H1 (cell line): ENCODE measurements at regions not wholly inside any gene's neighbourhood (a gene's known extent, or its start where the extent isn't known, plus 50 kb on each side); places are given as distances from the start of the nearest gene placed in this dataset.

Experiments used
- CTCF ChIA-PET: fragments of 300-600 bp; sonication (Branson Sonifier 250); formaldehyde crosslinking; loops from one replicate; lab custom pipeline; 2021; ENCODE audit not compliant: partially characterized antibody; lab: Charles Lee
- POLR2A ChIA-PET: fragments of 300-600 bp; sonication (Branson Sonifier 250); formaldehyde crosslinking; loops from one replicate; lab custom pipeline; 2021; ENCODE audit warnings: inconsistent platforms; ENCODE audit not compliant: partially characterized antibody; lab: Charles Lee
- DNase-seq, 2 experiments: peaks; one replicate each; pipeline versions ENCODE4 v3.0.0 to v3.0.0-alpha.2; 2010 to 2022; ENCODE audit warnings: low spot score in 2 of 2, low read depth in 1 of 2, mixed read lengths in 1 of 2
- FAIRE-seq: peaks from 2 replicates; lab custom pipeline; 2011; peaks lifted over from hg19 to GRCh38; lab: Jason Lieb, UNC
- H2AFZ ChIP-seq: 2 replicates; pipeline ENCODE4 v1.8.1; 2012; ENCODE audit warnings: low read length, inconsistent platforms
- H2AK5ac ChIP-seq: 2 replicates; pipeline ENCODE4 v1.6.1; 2013; ENCODE audit warnings: low read depth, low read length
- H2BK120ac ChIP-seq: replicated peaks from 2 replicates; pipeline ENCODE3; 2013; ENCODE audit warnings: low read depth, low read length, inconsistent platforms
- H2BK12ac ChIP-seq: 2 replicates; pipeline ENCODE4 v1.6.1; 2013; ENCODE audit warnings: low read depth, low read length
- H2BK15ac ChIP-seq: 2 replicates; pipeline ENCODE4 v1.6.1; 2013; ENCODE audit warnings: low read length
- H2BK20ac ChIP-seq: 2 replicates; pipeline ENCODE4 v1.6.1; 2013; ENCODE audit warnings: low read length
- H2BK5ac ChIP-seq: 2 replicates; pipeline ENCODE4 v1.6.1; 2013; ENCODE audit warnings: low read depth, low read length
- H3K14ac ChIP-seq: 2 replicates; pipeline ENCODE4 v1.6.1; 2013; ENCODE audit warnings: inconsistent platforms; ENCODE audit not compliant: insufficient read length
- H3K18ac ChIP-seq: 2 replicates; pipeline ENCODE4 v1.6.1; 2013; ENCODE audit warnings: low read length; ENCODE audit errors: extremely low read depth
- H3K23ac ChIP-seq: 2 replicates; pipeline ENCODE4 v1.6.1; 2013; ENCODE audit warnings: inconsistent platforms; ENCODE audit not compliant: insufficient read length
- H3K23me2 ChIP-seq: 2 replicates; pipeline ENCODE4 v1.6.1; 2013; ENCODE audit warnings: low read depth, low read length
- H3K27ac ChIP-seq: 2 replicates; pipeline ENCODE4 v1.6.1; 2011; ENCODE audit warnings: low read depth, low read length, inconsistent platforms
- H3K27me3 ChIP-seq, 4 experiments: replicated peaks in 1 of 4; 1 replicate in 1 of 4; 2 replicates in 3 of 4; pipeline versions ENCODE4 v1.6.1 to v1.8.1; 2011 to 2013; ENCODE audit warnings: low read length in 3 of 4, mild to moderate bottlenecking in 3 of 4, inconsistent platforms in 2 of 4, mixed read lengths in 2 of 4, moderate library complexity in 1 of 4; ENCODE audit not compliant: control insufficient read depth in 3 of 4, insufficient read depth in 3 of 4; ENCODE audit errors: extremely low read depth in 1 of 4
- H3K36me3 ChIP-seq, 4 experiments: 2 replicates each; pipeline versions ENCODE4 v1.6.1 to v1.8.1; 2011 to 2013; ENCODE audit warnings: mild to moderate bottlenecking in 4 of 4, low read length in 3 of 4, moderate library complexity in 2 of 4, control low read depth in 1 of 4, inconsistent platforms in 1 of 4; ENCODE audit not compliant: insufficient read depth in 4 of 4, control insufficient read depth in 2 of 4
- H3K4ac ChIP-seq: replicated peaks from 2 replicates; pipeline ENCODE3; 2013; ENCODE audit warnings: low read length, low read depth, mixed read lengths, inconsistent platforms; ENCODE audit not compliant: insufficient read length
- H3K4me1 ChIP-seq, 4 experiments: replicated peaks in 1 of 4; 1 replicate in 1 of 4; 2 replicates in 3 of 4; pipeline versions ENCODE4 v1.6.1 to v1.8.1; 2011 to 2013; ENCODE audit warnings: low read length in 3 of 4, inconsistent platforms in 2 of 4, mixed read lengths in 1 of 4; ENCODE audit not compliant: insufficient read depth in 4 of 4, control insufficient read depth in 3 of 4
- H3K4me2 ChIP-seq, 2 experiments: 2 replicates each; pipeline versions ENCODE4 v1.6.1 to v1.8.1; 2011 to 2013; ENCODE audit warnings: low read depth in 2 of 2, low read length in 2 of 2, control low read depth in 1 of 2, inconsistent platforms in 1 of 2, mild to moderate bottlenecking in 1 of 2; ENCODE audit not compliant: insufficient read depth in 1 of 2
- H3K4me3 ChIP-seq, 4 experiments: fragments of 200-600, 300-600 bp in 1 of 4; sonication (generic), shearing (Covaris generic), sonication (Bioruptor Twin) in 1 of 4; 2 replicates each; pipeline versions ENCODE4 v1.5.1 to v1.8.1; 2011 to 2016; ENCODE audit warnings: low read length in 4 of 4, low read depth in 3 of 4, control low read depth in 2 of 4, inconsistent platforms in 2 of 4, mild to moderate bottlenecking in 2 of 4, mixed read lengths in 1 of 4, moderate library complexity in 1 of 4; ENCODE audit not compliant: insufficient read depth in 2 of 4; ENCODE audit errors: extremely low read depth in 1 of 4
- H3K56ac ChIP-seq: replicated peaks from 2 replicates; pipeline ENCODE3; 2013; ENCODE audit warnings: low read depth, mild to moderate bottlenecking, mixed read lengths, low read length, inconsistent platforms; ENCODE audit not compliant: insufficient read length
- H3K79me1 ChIP-seq: 2 replicates; pipeline ENCODE4 v1.6.1; 2013; ENCODE audit warnings: low read depth, low read length, control low read depth
- H3K79me2 ChIP-seq, 2 experiments: 2 replicates each; pipeline versions ENCODE4 v1.6.1 to v1.8.1; 2012 to 2013; ENCODE audit warnings: low read length in 2 of 2, mild to moderate bottlenecking in 2 of 2, inconsistent platforms in 1 of 2; ENCODE audit not compliant: insufficient read depth in 2 of 2, control insufficient read depth in 1 of 2
- H3K9ac ChIP-seq, 4 experiments: replicated peaks in 1 of 4; 1 replicate in 1 of 4; 2 replicates in 3 of 4; pipeline versions ENCODE4 v1.6.1 to v1.8.1; 2011 to 2013; ENCODE audit warnings: low read depth in 3 of 4, low read length in 3 of 4, control low read depth in 2 of 4, mild to moderate bottlenecking in 2 of 4, moderate library complexity in 2 of 4, inconsistent platforms in 1 of 4; ENCODE audit errors: extremely low read depth in 1 of 4
- H3K9me3 ChIP-seq, 2 experiments: 2 replicates each; pipeline versions ENCODE4 v1.6.1 to v1.8.1; 2012 to 2013; ENCODE audit warnings: mild to moderate bottlenecking in 2 of 2, moderate library complexity in 2 of 2, control low read depth in 1 of 2, inconsistent platforms in 1 of 2, low read depth in 1 of 2, low read length in 1 of 2, mixed read lengths in 1 of 2; ENCODE audit not compliant: insufficient read depth in 2 of 2
- H4K20me1 ChIP-seq, 2 experiments: replicated peaks in 1 of 2; 2 replicates each; pipeline versions ENCODE3 to v1.8.1; 2011 to 2013; ENCODE audit warnings: inconsistent platforms in 2 of 2, low read length in 2 of 2, mild to moderate bottlenecking in 1 of 2; ENCODE audit not compliant: insufficient read depth in 2 of 2, control insufficient read depth in 1 of 2
- H4K5ac ChIP-seq: 2 replicates; pipeline ENCODE4 v1.6.1; 2013; ENCODE audit warnings: low read length, low read depth, mixed read lengths, inconsistent platforms; ENCODE audit not compliant: insufficient read length
- H4K8ac ChIP-seq: 2 replicates; pipeline ENCODE4 v1.8.0; 2013; ENCODE audit warnings: mild to moderate bottlenecking, moderate library complexity, low read length, inconsistent platforms; ENCODE audit not compliant: insufficient read depth; ENCODE audit errors: extremely low read depth
- H4K91ac ChIP-seq: replicated peaks from 2 replicates; pipeline ENCODE3; 2013; ENCODE audit warnings: low read length, mixed read lengths, inconsistent platforms; ENCODE audit not compliant: insufficient read length
- ATF2 ChIP-seq: IDR thresholded peaks from 2 replicates; pipeline ENCODE4 v1.6.1; 2012; ENCODE audit warnings: low read length, inconsistent platforms
- ATF3 ChIP-seq: IDR thresholded peaks from 2 replicates; pipeline ENCODE4 v1.6.1; 2011; ENCODE audit warnings: low read depth, mild to moderate bottlenecking, low read length; ENCODE audit not compliant: insufficient read depth
- BACH1 ChIP-seq: IDR thresholded peaks from 2 replicates; pipeline ENCODE4 v1.6.1; 2012; ENCODE audit warnings: low read length, improper control_type of control experiment
- CHD1 ChIP-seq: IDR thresholded peaks from 2 replicates; pipeline ENCODE4 v1.6.1; 2012; ENCODE audit warnings: low read depth, low read length, improper control_type of control experiment
- CTBP2 ChIP-seq: IDR thresholded peaks from 2 replicates; pipeline ENCODE4 v1.7.0; 2011; ENCODE audit warnings: borderline replicate concordance, mild to moderate bottlenecking, moderate library complexity, mixed read lengths, low read length; ENCODE audit not compliant: insufficient read depth, insufficient read length
- EZH2 ChIP-seq: fragments of 200-600 bp; sonication (generic); IDR thresholded peaks from 2 replicates; pipeline ENCODE4 v1.7.1; 2012; ENCODE audit warnings: low read depth, mild to moderate bottlenecking, moderate library complexity, low read length, inconsistent platforms; ENCODE audit not compliant: severe bottlenecking
- KDM1A ChIP-seq: fragments of 200-600, 300-600 bp; sonication (generic); IDR thresholded peaks from 2 replicates; pipeline ENCODE4 v1.7.1; 2016; ENCODE audit warnings: mild to moderate bottlenecking, low read length, borderline replicate concordance
- KDM4A ChIP-seq: IDR thresholded peaks from one replicate; pipeline ENCODE4 v1.7.1; 2012; ENCODE audit warnings: low read depth, mild to moderate bottlenecking, moderate library complexity, low read length, inconsistent platforms; ENCODE audit not compliant: severe bottlenecking
- MAFK ChIP-seq: IDR thresholded peaks from 2 replicates; pipeline ENCODE4 v1.6.1; 2012; ENCODE audit warnings: low read depth, mild to moderate bottlenecking, improper control_type of control experiment, low read length
- NANOG ChIP-seq: IDR thresholded peaks from 2 replicates; pipeline ENCODE4 v1.6.1; 2011; ENCODE audit warnings: low read length, low read depth, mild to moderate bottlenecking, inconsistent platforms; ENCODE audit not compliant: insufficient read depth, poor library complexity, severe bottlenecking
- SIN3A ChIP-seq, 2 experiments: IDR thresholded peaks in 1 of 2; conservative IDR thresholded peaks in 1 of 2; 2 replicates each; pipeline ENCODE4 v1.6.1; 2011 to 2012; ENCODE audit warnings: low read length in 2 of 2, improper control_type of control experiment in 1 of 2, low read depth in 1 of 2, mild to moderate bottlenecking in 1 of 2
- SP1 ChIP-seq: IDR thresholded peaks from 2 replicates; pipeline ENCODE4 v1.6.1; 2011; ENCODE audit warnings: low read depth, low read length
- WGBS, 2 experiments: shearing (Covaris generic) in 1 of 2; methylation state at CpG; one replicate each; pipeline versions ENCODE4 v1.1.6 to v1.1.7; 2013 to 2015; ENCODE audit warnings: low lambda C conversion rate in 2 of 2, mixed read lengths in 2 of 2, inconsistent platforms in 1 of 2, low coverage in 1 of 2, missing lambda C conversion rate in 1 of 2; ENCODE audit not compliant: insufficient replicate concordance in 2 of 2, insufficient coverage in 1 of 2, insufficient read length in 1 of 2; ENCODE audit errors: extremely low coverage in 1 of 2, missing lambda C conversion rate in 1 of 2; 5-methylcytosine and 5-hydroxymethylcytosine counted together

DNA sequence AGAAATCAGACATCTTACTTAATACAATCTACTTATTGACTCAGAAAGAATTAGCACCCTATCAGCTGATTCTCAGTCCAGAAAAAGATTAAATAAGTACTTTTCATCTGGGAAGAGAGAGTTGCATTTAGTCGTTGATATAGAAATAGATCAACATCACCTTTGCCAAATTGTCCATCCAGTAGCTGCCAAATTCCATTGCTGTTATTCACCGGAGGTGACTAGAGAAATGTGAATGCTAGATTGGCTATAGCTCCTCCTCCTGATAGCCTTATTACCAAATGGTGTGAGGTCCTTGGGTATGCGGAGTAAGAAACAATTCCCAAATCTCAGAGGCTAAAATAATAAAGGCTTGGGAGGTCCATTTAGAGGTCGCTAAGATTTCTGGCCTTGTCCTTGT lies 723.3 kb upstream of the FLRT2 start:
- no peaks in the 10 kb centered on the region for H3K4me1 ChIP-seq
- no peak overlapping the region for H2BK15ac ChIP-seq
- H3K4me3 ChIP-seq: no peak overlapping the region
- H4K8ac ChIP-seq: no peak overlapping the region
- H3K18ac ChIP-seq: no peak overlapping the region
- ChIA-PET CTCF (no interaction called here), POLR2A (no interaction called here)
- no peak overlapping the region for H2BK120ac ChIP-seq
- H4K20me1 ChIP-seq: no peaks in the 10 kb centered on the region
- no peak overlapping the region for H2BK12ac ChIP-seq
- no peak for DNase-seq
- no peak overlapping the region for H3K14ac ChIP-seq
- no peak overlapping the region for H3K27ac ChIP-seq
- H2BK5ac ChIP-seq: no peak overlapping the region
- no peak overlapping the region for H3K4ac ChIP-seq
- FAIRE-seq: no peak
- H3K23ac ChIP-seq: no peak overlapping the region
- H3K79me1 ChIP-seq: no peaks in the 10 kb centered on the region
- 92% methylated on average over 4 of the region's 4 CpGs; no CpG with 5 or more reads in 1 of the 2 experiments for WGBS, 2 experiments
- no peaks in the 10 kb centered on the region for H3K23me2 ChIP-seq
- no peaks in the 10 kb centered on the region for H3K36me3 ChIP-seq
- no peak overlapping the region for H4K5ac ChIP-seq
- no peaks in the 10 kb centered on the region for H3K9me3 ChIP-seq
- no peak overlapping the region for H3K9ac ChIP-seq
- H3K27me3 ChIP-seq: no peaks in the 10 kb centered on the region
- H3K4me2 ChIP-seq: no peak overlapping the region
- H4K91ac ChIP-seq: no peak overlapping the region
- H2AFZ ChIP-seq: no peak overlapping the region
- H2BK20ac ChIP-seq: no peak overlapping the region
- no peak overlapping the region for H3K56ac ChIP-seq
- H3K79me2 ChIP-seq: no peaks in the 10 kb centered on the region
- no peak overlapping the region for H2AK5ac ChIP-seq
- TF ChIP-seq CTBP2 (no peak), KDM4A (no peak), ATF2 (no peak), NANOG (no peak), BACH1 (no peak), ATF3 (no peak), EZH2 (no peak), CHD1 (no peak), SP1 (no peak), SIN3A (conservative IDR thresholded peaks at IDR 0.05 in 1 of 2, IDR thresholded peaks at IDR 0.05 in 1 of 2; ENCODE audit: low read depth in 1 of 2, low read length in 2 of 2) (no peak), KDM1A (no peak), MAFK (no peak)
